Osteoblast (primary cell): ENCODE measurements at regions not wholly inside any gene's neighbourhood (a gene's known extent, or its start where the extent isn't known, plus 50 kb on each side); places are given as distances from the start of the nearest gene placed in this dataset.

Source experiments
- DNase-seq: peaks from one replicate; pipeline ENCODE4 v3.0.0; 2011; ENCODE audit warnings: low spot score, mixed read lengths; ENCODE audit not compliant: insufficient read length; ENCODE audit errors: missing footprints
- H2AFZ ChIP-seq: 2 replicates; pipeline ENCODE4 v1.6.0; 2011; ENCODE audit warnings: mild to moderate bottlenecking, low read length
- H3K27ac ChIP-seq: 2 replicates; pipeline ENCODE4 v1.5.1; 2011; ENCODE audit warnings: mild to moderate bottlenecking, low read depth, low read length, moderate library complexity
- H3K27me3 ChIP-seq: 2 replicates; pipeline ENCODE4 v1.6.0; 2012; ENCODE audit warnings: mild to moderate bottlenecking, control low read depth, inconsistent platforms, low read length, moderate library complexity; ENCODE audit not compliant: insufficient read depth
- H3K36me3 ChIP-seq: 2 replicates; pipeline ENCODE4 v1.5.1; 2011; ENCODE audit warnings: mild to moderate bottlenecking, low read length, control low read depth, moderate library complexity; ENCODE audit not compliant: insufficient read depth
- H3K4me1 ChIP-seq: 2 replicates; pipeline ENCODE4 v1.5.1; 2011; ENCODE audit warnings: mild to moderate bottlenecking, low read length, control low read depth, moderate library complexity; ENCODE audit not compliant: insufficient read depth
- H3K4me2 ChIP-seq: 2 replicates; pipeline ENCODE4 v1.6.0; 2011; ENCODE audit warnings: mild to moderate bottlenecking, low read length; ENCODE audit not compliant: insufficient read depth
- H3K4me3 ChIP-seq: fragments of 200-600 bp; sonication (generic); 3 replicates; pipeline ENCODE4 v1.5.1; 2012; ENCODE audit warnings: mild to moderate bottlenecking, low read length, inconsistent platforms; ENCODE audit not compliant: insufficient read depth
- H3K79me2 ChIP-seq: 2 replicates; pipeline ENCODE4 v1.6.0; 2012; ENCODE audit warnings: mild to moderate bottlenecking, low read length, control low read depth, inconsistent platforms; ENCODE audit not compliant: insufficient read depth
- H3K9me3 ChIP-seq: 2 replicates; pipeline ENCODE4 v1.5.1; 2011; ENCODE audit warnings: low read depth, low read length, control low read depth
- H4K20me1 ChIP-seq: 2 replicates; pipeline ENCODE4 v1.6.0; 2012; ENCODE audit warnings: mild to moderate bottlenecking, low read length, control low read depth; ENCODE audit not compliant: insufficient read depth
- CTCF ChIP-seq: IDR thresholded peaks from 2 replicates; pipeline ENCODE4 v1.5.1; 2011; ENCODE audit warnings: mild to moderate bottlenecking, low read depth, low read length, moderate library complexity; ENCODE audit errors: extremely low read depth

- no peaks in the 10 kb centered on the region for H3K27me3 ChIP-seq
- no peak overlapping the region for H3K4me2 ChIP-seq
- peak overlapping the region; percentile 41 for H2AFZ ChIP-seq
- no peak overlapping the region for H3K4me3 ChIP-seq
- H3K36me3 ChIP-seq = no peaks in the 10 kb centered on the region
- no peak for TF ChIP-seq CTCF
- no peaks in the 10 kb centered on the region for H3K9me3 ChIP-seq
- H3K79me2 ChIP-seq = no peaks in the 10 kb centered on the region
- no peak for DNase-seq
- no peak overlapping the region for H3K27ac ChIP-seq
- H3K4me1 ChIP-seq = no peaks in the 10 kb centered on the region
- no peaks in the 10 kb centered on the region for H4K20me1 ChIP-seq
Observed at GRCh38 chr2:54381293-54381692, 74.8 kb upstream of the SPTBN1 start.

- H3K36me3 ChIP-seq = no peaks in the 10 kb centered on the region
- DNase-seq = no peak
- no peaks in the 10 kb centered on the region for H3K27me3 ChIP-seq
- no peaks in the 10 kb centered on the region for H3K79me2 ChIP-seq
- no peaks in the 10 kb centered on the region for H4K20me1 ChIP-seq
- no peak overlapping the region for H2AFZ ChIP-seq
- no peak overlapping the region for H3K4me3 ChIP-seq
- H3K9me3 ChIP-seq = no peaks in the 10 kb centered on the region
- no peak overlapping the region for H3K4me2 ChIP-seq
- no peak overlapping the region for H3K27ac ChIP-seq
- TF ChIP-seq CTCF = no peak
- peaks cover 13% of the 10 kb centered on the region for H3K4me1 ChIP-seq
Observed at GRCh38 chr2:54382601-54383000, 73.5 kb upstream of the SPTBN1 start.

- Histone ChIP-seq H3K4me1 (peaks cover 21% of the 10 kb centered on the region), H4K20me1 (no peaks in the 10 kb centered on the region), H3K9me3 (no peaks in the 10 kb centered on the region), H3K4me3 (no peak overlapping the region), H3K27me3 (no peaks in the 10 kb centered on the region), H3K79me2 (no peaks in the 10 kb centered on the region), H2AFZ (peak overlapping the region; percentile 69), H3K36me3 (no peaks in the 10 kb centered on the region), H3K4me2 (no peak overlapping the region), H3K27ac (no peak overlapping the region)
- no peak for TF ChIP-seq CTCF
- no peak for DNase-seq
Observed at GRCh38 chr2:54384301-54385203, 71.6 kb upstream of the SPTBN1 start.

GRCh38 chr2:54385271-54385670 lies 70.9 kb upstream of the SPTBN1 start:
- H3K4me3 ChIP-seq = no peak overlapping the region
- no peaks in the 10 kb centered on the region for H3K36me3 ChIP-seq
- TF ChIP-seq CTCF = no peak
- no peaks in the 10 kb centered on the region for H3K79me2 ChIP-seq
- H3K4me1 ChIP-seq = peaks cover 21% of the 10 kb centered on the region
- H3K4me2 ChIP-seq = no peak overlapping the region
- no peak overlapping the region for H3K27ac ChIP-seq
- no peaks in the 10 kb centered on the region for H3K9me3 ChIP-seq
- no peak for DNase-seq
- H3K27me3 ChIP-seq = no peaks in the 10 kb centered on the region
- H4K20me1 ChIP-seq = no peaks in the 10 kb centered on the region
- H2AFZ ChIP-seq = no peak overlapping the region
